ENCODE measurements at regions not wholly inside any gene's neighbourhood (a gene's known extent, or its start where the extent isn't known, plus 50 kb on each side); places are given as distances from the start of the nearest gene placed in this dataset.

DNA sequence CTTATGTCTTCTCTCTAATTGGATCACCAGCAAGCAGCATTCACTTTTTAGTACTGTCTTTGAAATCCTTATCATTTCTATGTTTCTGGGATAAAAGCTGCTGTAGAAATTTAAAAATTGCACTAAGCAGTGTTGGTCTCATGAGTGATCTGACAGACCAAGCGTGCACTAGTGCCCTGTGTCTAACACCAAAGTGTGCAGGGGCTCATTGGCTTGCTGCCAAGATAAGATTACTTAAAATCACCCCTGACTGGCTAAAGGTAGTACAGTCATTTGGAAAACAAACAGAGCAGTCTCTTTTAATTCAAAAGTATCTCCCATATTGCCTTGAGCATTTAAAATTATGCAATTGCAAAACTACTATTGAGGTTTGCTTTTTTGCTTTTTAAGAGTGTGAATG is 304.6 kb downstream of the ARAP2 start:
- DNase-seq (ENCODE audit: low spot score), result no peak
- in situ Hi-C loops (cut with HindIII; ENCODE audit: low sequenced_read_pairs), result no loop called here

DNA sequence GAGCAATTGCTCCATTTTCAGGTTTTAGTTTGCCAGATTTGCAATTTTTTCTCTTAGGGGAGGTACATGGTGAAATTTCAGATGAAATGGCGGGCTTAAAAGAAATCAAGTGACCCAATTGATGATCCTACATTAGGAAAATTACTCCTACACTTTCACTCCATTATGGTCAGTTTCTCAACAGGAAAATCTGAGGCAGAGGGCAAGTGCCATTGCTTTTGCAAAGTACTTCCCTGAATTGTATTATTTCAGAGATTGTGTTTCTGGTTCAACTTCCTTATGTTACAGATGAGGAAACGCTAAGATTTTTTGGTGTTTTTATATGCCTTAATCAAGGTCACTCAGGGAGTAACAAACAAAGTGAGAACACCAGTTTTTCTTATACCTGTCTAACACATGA is 302.2 kb downstream of the ARAP2 start:
- in situ Hi-C loops (cut with HindIII; ENCODE audit: low sequenced_read_pairs), result no loop called here
- no peak for DNase-seq (ENCODE audit: low spot score)

DNA sequence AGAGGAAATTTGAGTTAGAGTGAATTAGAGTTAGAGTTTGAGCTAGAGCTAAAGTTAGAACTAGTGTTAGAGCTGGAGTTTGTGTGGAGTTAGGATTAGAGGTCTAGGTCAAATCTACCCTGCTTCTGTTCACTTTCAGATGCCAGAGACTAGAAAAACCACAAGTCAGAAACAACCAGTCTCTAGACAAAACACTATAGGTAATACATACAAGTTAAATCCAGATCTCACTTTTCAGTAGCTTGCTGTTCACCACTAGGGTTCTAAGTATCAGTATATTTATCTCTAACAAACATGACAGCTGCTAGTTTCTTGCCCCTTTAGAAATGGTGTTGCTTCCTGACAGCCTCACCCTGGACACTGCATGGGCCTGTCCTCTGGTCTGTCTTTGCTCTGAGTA is 300.7 kb downstream of the ARAP2 start:
- in situ Hi-C loops (cut with HindIII; ENCODE audit: low sequenced_read_pairs), result no loop called here

DNA sequence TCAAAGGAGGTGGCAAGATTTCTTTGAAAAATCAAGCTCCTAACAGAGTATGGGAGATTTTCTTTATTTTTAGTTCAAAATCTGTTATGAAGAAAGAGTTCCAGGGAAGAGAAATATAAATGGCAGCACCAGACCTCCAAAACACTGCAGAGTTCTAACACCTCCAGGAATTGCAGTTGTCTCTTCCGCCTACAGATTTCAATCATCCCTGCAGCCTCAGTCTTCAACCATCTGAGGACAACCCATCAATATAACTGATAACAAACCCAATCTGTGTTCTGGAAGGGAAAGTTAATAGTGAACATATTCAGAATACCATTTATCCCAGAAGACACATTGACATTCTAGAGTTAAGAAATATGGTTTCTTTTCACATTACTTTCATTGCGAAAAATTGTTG is 296.1 kb downstream of the ARAP2 start:
- in situ Hi-C loops (cut with HindIII; ENCODE audit: low sequenced_read_pairs), result no loop called here
- DNase-seq (ENCODE audit: low spot score), result no peak

More for the DNA sequence above, 300.7 kb downstream of the ARAP2 start:
- no peak for DNase-seq (ENCODE audit: low spot score)

DNA sequence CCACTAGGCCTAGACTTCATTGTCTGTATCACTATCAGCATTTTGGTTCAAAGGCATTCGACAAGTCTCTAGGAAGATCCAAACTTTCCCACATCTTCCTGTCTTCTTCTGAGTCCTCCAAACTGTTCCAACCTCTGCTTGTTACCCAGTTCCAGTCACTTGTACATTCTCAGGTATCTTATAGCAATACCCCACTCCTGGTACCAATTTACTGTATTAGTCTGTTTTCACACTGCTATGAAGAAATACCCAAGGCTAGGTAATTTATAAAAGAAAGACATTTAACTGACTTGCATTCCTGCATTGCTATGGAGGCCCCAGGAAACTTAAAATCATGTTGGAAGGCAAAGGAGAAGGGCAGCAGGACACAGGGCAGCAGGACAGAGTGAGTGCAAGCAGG is 293.9 kb downstream of the ARAP2 start:
- in situ Hi-C loops (cut with HindIII; ENCODE audit: low sequenced_read_pairs), result no loop called here
- no peak for DNase-seq (ENCODE audit: low spot score)

DNA sequence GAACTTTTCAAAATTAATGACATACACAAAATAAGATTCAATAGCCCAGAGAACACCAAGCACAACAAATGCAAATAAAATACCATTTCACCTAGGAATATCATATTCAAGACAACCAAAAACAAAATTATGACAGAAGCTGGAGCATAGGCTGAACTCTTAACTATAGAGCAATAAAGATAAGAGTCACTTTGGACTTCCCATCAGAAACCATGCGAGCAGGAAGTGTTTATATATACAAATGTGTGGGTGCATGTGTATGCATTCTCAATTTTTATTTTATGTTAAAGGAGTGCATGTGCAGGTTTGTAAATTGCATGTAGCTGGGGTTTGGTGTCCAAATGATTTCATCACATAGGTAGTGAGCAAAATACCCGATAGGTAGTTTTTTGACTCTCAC is 291.6 kb downstream of the ARAP2 start:
- DNase-seq (ENCODE audit: low spot score), result no peak
- in situ Hi-C loops (cut with HindIII; ENCODE audit: low sequenced_read_pairs), result no loop called here

DNA sequence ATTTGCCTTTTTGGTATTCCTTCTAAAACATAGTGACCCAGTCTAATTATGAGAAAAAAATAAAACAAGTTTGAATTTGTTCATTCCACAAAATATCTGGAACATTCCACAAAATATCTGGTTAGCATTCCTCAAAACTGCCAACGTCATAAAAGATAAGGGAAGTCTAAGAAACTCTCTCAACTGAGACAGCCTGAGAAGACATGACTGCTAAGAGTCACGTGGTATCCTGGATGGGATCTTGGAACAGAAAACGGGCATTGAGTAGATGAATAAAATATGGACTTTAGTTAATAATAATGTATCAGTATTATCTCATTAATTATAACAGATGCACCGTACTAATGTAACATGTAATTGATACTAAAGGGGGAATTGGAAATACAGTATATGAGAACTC is 280.9 kb downstream of the ARAP2 start:
- in situ Hi-C loops (cut with HindIII; ENCODE audit: low sequenced_read_pairs), result no loop called here
- no peak for DNase-seq (ENCODE audit: low spot score)

DNA sequence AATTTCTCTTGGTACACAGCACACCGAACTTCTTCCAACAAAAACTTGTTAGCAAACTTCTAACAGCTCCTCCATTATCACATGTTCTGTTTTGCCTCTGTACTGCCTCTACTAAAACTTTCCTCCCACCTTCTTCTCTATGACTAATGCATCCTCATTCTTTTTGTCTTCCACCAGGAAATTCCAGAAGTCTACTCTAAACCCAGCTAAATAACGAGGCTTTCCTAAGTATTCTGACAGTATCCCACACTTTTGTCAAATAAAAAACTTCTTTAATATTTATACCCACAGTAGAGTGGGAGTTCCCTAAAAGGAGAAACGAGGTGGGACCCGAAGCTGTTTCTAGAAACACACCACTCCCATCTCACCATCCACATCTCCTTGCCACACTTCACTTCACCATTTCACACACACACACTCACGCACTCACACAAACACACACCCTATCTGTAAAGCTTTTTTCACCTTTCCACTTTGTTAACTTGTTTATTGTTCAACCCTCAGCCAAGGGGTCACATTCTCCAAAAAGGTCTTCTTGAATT is 280.3 kb downstream of the ARAP2 start:
- no peak for DNase-seq (ENCODE audit: low spot score)
- in situ Hi-C loops (cut with HindIII; ENCODE audit: low sequenced_read_pairs), result no loop called here

DNA sequence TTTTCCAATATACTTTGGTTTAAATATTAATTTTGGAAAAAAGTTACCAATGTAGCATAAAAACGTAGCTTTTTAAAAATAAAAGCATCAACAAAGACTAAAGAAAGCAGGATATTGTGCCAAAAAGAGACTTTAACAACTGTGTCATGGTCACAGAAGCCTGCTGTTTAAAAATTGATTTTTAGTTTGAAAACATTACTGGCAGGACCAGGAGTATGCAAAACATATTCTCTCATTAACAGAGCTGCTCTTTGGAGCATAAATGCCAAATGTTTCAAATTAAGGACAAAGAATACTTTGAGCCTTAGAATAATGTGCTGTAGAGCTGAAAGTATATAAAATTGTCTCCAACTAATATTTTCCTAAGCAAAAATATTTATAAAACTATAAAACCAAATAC is 279.0 kb downstream of the ARAP2 start:
- DNase-seq (ENCODE audit: low spot score), result no peak
- in situ Hi-C loops (cut with HindIII; ENCODE audit: low sequenced_read_pairs), result no loop called here

DNA sequence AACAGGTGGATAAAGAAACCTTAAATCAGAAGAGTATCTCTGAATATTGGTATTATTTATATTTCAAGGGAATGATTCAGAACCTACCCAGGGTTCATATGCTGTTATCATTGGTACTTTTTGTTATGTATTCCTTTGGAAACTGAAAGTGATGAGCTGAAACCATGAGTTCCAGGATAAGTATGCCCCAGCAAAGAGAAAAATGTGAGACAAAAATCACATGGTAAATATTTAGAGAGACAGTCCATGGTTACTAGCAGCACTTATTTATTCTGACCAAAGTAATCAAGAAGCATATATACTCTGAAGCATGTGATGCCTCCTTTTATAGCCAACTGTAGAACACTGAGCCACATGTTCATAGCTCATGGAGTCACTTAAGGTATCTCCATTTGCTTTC is 277.7 kb downstream of the ARAP2 start:
- DNase-seq (ENCODE audit: low spot score), result no peak
- in situ Hi-C loops (cut with HindIII; ENCODE audit: low sequenced_read_pairs), result no loop called here

DNA sequence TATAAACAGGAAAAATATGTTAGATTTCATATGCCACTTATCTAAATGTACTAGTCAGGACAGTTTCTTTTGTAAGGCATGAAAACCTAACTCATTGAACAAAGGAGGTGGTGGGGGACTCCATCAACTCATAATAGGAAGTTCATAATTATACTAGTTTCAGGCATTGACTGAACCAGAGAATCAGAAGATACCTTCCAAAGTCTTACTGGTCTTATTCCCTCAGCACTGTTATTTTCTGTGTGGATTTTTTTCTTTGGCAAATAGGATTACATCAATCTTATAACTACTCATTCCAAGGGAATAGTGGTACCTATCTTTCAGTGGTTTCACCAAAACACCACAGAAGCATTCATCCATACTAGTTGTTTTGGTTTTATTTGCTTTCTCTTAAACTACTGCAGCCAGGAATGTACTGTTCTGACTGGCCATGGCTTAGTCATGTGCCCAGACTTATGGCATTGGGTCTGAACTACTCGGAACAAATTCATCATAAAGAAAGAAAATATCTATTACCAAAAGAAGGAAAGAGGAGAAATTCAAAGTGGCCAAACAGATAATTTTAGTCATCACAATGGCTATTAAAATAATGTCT is 273.9 kb downstream of the ARAP2 start:
- in situ Hi-C loops (cut with HindIII; ENCODE audit: low sequenced_read_pairs), result no loop called here
- no peak for DNase-seq (ENCODE audit: low spot score)

DNA sequence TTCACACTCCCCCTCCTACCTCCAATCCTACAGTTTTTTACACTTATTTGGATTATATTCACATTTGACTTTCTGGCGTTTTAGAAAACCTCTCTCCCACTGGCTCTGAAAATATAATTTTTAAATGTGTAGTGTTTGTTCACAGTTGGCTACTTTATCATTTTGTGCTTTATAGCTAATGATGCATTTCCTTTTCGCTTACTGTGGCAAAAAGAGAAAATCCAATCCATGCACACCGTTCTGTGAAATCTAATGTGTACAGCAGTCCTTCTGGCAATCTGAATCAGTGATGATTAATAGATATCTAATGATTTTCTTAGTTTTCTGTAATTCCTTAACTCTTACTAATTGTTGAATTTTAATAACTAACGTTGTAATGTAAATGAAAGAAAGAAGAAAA is 271.5 kb downstream of the ARAP2 start:
- DNase-seq (ENCODE audit: low spot score), result no peak
- in situ Hi-C loops (cut with HindIII; ENCODE audit: low sequenced_read_pairs), result no loop called here

DNA sequence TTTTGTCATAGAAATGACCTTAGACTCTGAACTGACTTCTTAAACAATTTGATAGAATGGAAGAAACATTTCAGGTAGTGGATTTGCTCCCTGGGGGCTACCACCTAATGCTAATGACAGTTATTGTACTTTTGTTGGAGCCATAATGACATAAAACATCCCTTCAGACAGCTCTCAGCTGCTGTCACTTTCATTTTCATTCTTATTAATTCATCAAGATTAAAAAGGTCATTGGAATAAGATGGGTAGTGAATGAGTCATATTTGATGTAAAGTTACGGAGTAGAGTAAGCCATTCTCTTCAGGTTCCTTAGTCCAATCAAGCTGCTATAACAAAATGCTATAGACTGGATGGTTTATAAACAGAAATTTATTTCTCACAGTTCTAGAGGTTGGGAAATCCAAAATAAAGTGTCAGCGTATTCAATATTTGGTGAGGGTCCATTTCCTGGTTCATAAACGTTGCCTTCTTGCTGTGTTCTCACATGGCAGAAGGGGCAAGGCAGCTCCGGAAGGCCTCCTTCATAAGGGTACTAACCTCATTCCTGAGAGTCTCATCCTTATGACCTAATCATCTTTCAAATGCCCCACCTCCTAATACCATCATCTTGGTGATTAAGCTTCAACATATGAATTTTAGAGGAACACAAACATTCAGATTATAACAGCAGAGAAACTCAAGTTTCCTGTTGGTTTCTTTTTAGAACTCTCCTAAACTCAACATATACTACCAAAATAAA is 268.5 kb downstream of the ARAP2 start:
- no peak for DNase-seq (ENCODE audit: low spot score)
- in situ Hi-C loops (cut with HindIII; ENCODE audit: low sequenced_read_pairs), result no loop called here

DNA sequence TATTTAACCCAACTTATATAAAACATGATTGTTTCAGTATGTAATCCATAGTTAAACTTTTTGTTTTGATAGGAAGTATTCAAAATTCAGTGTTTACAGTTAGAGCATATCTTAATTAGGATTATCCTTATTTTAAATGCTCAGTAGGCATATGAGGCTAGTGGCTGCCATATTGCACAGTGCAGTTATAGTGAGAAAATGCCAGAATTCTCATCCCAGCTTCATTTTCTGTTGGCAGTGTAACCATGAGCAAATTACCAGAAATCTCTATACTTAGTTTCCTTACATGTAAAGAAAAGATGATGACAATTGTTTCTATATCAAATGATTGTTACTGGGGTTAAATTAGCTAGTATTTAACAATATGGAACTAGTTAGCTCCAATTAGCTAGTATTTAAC is 265.8 kb downstream of the ARAP2 start:
- DNase-seq (ENCODE audit: low spot score), result no peak
- in situ Hi-C loops (cut with HindIII; ENCODE audit: low sequenced_read_pairs), result no loop called here

DNA sequence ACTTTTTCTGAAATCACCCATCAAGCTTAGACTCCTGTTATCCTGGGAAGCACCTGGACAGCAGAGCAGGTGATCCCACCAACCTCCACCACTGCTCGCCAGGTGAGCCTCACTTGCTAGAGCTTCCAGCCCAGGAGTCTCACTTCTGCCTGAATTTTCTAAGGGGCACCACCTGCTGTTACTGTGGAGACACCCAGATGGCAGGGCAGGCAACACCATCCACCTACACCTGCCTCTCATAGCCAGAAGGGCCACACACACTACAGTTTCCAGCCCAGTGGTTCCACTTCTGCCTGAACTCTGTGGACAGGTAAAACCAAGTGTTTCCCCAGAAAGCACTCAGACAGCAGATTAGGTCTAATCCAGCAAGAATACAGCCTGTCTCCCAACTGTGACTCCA is 262.0 kb downstream of the ARAP2 start:
- in situ Hi-C loops (cut with HindIII; ENCODE audit: low sequenced_read_pairs), result no loop called here
- DNase-seq (ENCODE audit: low spot score), result no peak

DNA sequence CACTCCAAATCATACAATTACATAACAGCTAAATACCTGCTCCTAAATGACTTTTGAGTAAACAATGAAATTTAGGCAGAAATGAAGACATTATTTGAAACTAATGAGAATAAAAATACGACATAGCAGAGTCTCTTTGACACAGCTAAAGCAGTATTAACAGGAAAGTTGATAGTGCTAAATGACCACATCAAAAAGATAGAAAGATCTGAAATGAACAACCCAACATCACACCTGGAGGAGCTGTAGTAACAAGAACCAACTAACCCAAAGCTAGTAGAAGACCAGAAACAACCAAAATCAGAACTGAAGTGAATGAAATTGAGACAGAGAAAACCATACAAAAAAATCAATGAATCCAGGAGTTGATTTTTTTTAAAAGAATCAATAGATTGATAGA is 257.8 kb downstream of the ARAP2 start:
- no peak for DNase-seq (ENCODE audit: low spot score)
- in situ Hi-C loops (cut with HindIII; ENCODE audit: low sequenced_read_pairs), result no loop called here

DNA sequence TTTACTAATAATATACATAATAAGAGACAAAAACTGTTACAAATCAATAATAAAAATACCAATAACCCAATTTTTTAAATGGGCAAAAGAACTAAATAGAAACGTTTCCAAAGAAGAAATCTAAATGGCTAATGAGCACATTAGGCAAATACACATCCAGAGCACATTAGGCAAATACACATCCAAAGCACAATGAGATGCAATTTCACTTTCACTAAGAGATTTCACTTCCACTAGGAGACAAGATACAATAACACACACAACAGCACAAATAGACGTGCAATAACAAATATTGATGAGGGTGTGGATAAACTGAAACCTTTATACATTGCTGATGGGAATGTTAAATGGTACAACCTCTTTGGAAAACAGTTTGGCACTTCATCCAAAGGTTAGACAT is 250.7 kb downstream of the ARAP2 start:
- no peak for DNase-seq (ENCODE audit: low spot score)
- in situ Hi-C loops (cut with HindIII; ENCODE audit: low sequenced_read_pairs), result no loop called here

DNA sequence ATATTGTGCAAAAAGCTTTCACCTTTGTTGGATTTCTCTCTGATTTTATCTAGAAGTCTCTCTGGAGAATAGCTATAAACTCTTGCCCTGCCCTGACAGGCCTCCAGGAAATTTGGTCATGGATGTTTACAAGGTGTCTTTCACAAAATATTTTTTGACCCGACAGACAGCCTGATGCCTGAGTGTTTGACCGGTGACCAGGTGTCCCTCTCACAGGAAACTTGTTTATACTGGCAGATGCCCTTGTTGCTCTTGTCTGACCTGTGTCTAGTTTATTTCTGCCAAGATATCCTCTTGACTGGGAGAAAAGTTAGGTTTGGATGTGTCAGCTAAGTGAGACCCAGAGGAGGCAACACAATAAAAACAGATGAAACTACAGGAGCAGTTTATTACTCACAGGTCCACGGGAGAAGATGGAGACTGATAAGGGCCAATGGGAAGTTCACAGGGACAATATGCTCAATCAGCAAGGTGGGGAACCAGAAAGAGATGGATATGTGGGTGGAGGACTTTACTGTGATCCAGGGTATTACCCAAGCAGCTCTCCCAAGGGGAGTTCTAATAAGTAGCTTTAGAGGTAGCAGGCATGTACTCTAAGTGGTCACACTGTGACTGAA is 243.3 kb downstream of the ARAP2 start:
- no peak for DNase-seq (ENCODE audit: low spot score)
- in situ Hi-C loops (cut with HindIII; ENCODE audit: low sequenced_read_pairs), result no loop called here

DNA sequence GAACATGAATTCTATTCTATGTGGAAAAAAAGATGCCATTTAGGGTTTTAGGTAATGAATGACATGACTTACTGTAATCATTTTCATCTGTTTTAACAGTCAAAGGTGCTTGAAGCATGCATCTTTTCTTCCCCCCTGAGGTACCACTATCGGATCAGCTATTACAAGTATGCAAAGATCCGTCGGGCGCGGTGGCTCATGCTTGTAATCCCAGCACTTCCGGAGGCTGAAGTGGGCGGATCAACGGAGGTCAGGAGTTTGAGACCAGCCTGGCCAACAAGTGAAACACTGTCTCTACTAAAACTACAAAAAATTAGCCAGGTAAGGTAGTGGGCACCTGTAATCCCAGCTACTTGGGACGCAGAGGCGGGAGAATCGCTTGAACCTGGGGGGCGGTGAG is 241.3 kb downstream of the ARAP2 start:
- DNase-seq (ENCODE audit: low spot score), result no peak
- in situ Hi-C loops (cut with HindIII; ENCODE audit: low sequenced_read_pairs), result no loop called here

DNA sequence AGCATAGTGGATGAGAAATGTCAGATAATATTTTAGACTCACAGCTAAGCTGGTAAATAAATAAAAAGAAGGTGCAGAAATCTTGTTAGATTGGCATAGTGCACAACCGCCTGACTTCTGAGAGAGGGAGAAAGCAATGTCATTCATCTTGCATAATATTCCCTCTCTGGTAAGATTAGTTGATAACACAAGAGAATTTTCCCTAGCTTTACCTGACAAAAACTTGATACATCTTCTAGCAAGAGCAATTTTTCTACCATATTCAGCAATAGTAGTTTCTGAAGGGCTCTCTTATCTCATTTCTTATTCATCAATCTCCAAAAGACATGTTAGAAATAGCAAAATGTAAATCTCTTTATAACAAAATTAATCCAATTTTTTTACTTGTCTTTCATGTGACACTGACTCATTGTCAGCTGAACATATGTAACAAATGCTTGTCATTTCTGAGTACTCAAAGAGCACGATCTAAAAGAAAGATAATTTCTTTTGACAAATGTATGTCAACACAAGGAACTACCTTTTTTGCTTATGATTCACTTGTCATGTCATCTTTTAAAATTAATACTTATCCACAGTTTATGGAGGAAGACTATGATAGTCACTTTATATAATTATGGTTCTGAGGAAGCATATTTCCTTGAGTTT is 240.0 kb downstream of the ARAP2 start:
- in situ Hi-C loops (cut with HindIII; ENCODE audit: low sequenced_read_pairs), result no loop called here
- DNase-seq (ENCODE audit: low spot score), result no peak

All from G401 (cell line).